ENCODE measurements at regions not wholly inside any gene's neighbourhood (a gene's known extent, or its start where the extent isn't known, plus 50 kb on each side); places are given as distances from the start of the nearest gene placed in this dataset.
A peak's percentile ranks its signal among the peaks of the same experiment; 100 is the strongest.

DNA sequence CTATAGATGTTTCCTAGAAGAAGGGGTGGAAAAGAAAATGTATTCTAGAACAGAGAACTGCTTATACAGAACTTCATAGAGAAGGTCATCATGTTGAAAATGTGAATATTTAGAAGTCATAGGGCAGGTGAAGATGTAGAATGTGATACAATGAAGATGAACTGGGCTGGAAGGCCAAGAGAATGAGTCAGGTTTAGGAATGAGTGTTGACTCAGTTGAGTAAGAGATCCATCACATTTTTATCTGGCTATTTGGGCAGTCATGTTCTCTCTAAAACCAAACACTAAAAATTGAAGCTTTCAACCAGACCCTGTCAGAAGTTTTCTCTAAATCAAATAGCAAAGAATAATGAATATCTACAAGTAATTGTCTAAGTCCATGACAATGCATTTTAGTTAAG is 660.5 kb downstream of the KCNJ2 start:
- H3K4me3 ChIP-seq (ENCODE audit: low read depth, low read length), result no peak overlapping the region
- H3K36me3 ChIP-seq (ENCODE audit: control insufficient read depth, insufficient read depth, low read length), result no peaks in the 10 kb centered on the region
- TF ChIP-seq, protein P1, sequence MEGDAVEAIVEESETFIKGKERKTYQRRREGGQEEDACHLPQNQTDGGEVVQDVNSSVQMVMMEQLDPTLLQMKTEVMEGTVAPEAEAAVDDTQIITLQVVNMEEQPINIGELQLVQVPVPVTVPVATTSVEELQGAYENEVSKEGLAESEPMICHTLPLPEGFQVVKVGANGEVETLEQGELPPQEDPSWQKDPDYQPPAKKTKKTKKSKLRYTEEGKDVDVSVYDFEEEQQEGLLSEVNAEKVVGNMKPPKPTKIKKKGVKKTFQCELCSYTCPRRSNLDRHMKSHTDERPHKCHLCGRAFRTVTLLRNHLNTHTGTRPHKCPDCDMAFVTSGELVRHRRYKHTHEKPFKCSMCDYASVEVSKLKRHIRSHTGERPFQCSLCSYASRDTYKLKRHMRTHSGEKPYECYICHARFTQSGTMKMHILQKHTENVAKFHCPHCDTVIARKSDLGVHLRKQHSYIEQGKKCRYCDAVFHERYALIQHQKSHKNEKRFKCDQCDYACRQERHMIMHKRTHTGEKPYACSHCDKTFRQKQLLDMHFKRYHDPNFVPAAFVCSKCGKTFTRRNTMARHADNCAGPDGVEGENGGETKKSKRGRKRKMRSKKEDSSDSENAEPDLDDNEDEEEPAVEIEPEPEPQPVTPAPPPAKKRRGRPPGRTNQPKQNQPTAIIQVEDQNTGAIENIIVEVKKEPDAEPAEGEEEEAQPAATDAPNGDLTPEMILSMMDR (IDR thresholded peaks at IDR 0.05; ENCODE audit: insufficient read depth, low read length, poor library complexity, severe bottlenecking), result no peak
- no peak for DNase-seq (ENCODE audit: low read depth)
- no peaks in the 10 kb centered on the region for H3K27me3 ChIP-seq (ENCODE audit: control insufficient read depth, insufficient read depth, low read length)

DNA sequence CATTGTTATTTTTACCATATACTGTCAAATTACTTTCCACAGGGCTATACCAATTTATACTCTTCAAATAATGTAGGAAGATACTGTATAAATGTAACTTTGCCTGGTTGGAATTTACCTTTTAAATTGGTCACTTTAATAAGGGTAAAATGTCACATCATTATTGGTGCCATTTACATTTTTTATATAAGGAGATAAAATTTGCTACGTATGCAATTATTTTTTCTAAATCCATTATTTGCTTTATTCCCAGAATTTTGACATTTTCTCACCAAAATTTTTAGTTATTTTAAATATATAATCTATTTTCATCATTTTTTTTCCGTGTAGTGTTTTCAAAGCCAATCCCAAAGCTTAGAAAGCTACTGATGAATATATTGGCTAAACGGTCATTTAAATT is 664.7 kb downstream of the KCNJ2 start:
- no peak overlapping the region for H3K4me3 ChIP-seq (ENCODE audit: low read depth, low read length)
- no peaks in the 10 kb centered on the region for H3K36me3 ChIP-seq (ENCODE audit: control insufficient read depth, insufficient read depth, low read length)
- TF ChIP-seq, protein P1 (IDR thresholded peaks at IDR 0.05; ENCODE audit: insufficient read depth, low read length, poor library complexity, severe bottlenecking), result no peak
- no peak for DNase-seq (ENCODE audit: low read depth)
- no peaks in the 10 kb centered on the region for H3K27me3 ChIP-seq (ENCODE audit: control insufficient read depth, insufficient read depth, low read length)

DNA sequence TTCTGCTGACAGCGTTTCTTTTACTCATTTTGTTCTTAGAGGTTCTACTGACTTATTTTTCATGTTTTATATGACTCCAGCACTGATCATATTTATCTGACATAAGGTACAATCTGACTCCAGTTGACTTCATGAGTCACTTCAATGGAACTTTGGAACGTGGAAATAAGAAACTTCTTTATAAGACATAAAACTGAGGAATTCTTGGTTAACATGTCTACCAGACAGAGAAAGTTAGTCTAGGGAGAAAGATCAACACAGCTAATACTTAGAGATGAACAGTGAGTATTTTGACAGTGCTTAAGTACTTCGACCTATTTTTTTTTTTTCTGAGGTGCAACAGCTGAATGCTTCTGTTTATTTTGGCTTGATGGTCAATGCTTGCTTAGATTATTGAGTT is 679.5 kb downstream of the KCNJ2 start:
- Histone ChIP-seq H3K27me3 (ENCODE audit: control insufficient read depth, insufficient read depth, low read length) (no peaks in the 10 kb centered on the region), H3K4me3 (ENCODE audit: low read depth, low read length) (no peak overlapping the region), H3K36me3 (ENCODE audit: control insufficient read depth, insufficient read depth, low read length) (no peaks in the 10 kb centered on the region)
- TF ChIP-seq, protein P1 (IDR thresholded peaks at IDR 0.05; ENCODE audit: insufficient read depth, low read length, poor library complexity, severe bottlenecking), result no peak
- peak; percentile 4 for DNase-seq (ENCODE audit: low read depth)

DNA sequence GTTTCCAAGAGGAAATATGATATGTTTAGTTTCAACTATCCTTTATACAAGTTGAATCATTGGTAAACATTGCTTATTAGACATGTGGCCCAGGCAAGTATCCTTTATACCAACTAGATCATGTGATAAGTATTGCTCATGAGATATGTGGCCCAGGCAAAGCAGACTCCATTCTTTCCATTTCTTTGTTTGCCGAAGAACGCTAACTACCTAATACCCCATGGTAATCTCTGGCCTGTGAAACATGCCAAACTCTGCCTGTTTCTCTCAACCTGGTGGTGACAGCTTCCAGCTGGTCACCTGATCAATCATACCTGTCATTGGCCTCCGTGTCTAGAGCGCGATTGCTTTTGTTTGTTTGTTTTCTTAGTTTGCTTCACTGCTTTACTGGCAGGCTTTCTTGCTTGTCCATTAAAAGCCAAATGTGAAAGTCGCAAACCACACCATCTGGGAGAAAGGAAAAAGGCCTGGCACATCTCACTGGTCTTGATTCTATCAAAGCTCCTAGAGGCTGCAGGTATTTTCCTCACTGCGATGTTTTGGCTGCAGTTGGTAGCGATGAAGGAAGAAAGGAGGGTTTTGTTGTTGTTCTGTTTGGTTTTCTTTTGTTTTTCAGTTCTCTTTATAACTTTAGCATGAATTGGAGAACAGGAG is 686.2 kb downstream of the KCNJ2 start:
- no peak for DNase-seq (ENCODE audit: low read depth)
- no peak overlapping the region for H3K4me3 ChIP-seq (ENCODE audit: low read depth, low read length)
- no peaks in the 10 kb centered on the region for H3K36me3 ChIP-seq (ENCODE audit: control insufficient read depth, insufficient read depth, low read length)
- TF ChIP-seq, protein P1 (IDR thresholded peaks at IDR 0.05; ENCODE audit: insufficient read depth, low read length, poor library complexity, severe bottlenecking), result no peak
- H3K27me3 ChIP-seq (ENCODE audit: control insufficient read depth, insufficient read depth, low read length), result no peaks in the 10 kb centered on the region

DNA sequence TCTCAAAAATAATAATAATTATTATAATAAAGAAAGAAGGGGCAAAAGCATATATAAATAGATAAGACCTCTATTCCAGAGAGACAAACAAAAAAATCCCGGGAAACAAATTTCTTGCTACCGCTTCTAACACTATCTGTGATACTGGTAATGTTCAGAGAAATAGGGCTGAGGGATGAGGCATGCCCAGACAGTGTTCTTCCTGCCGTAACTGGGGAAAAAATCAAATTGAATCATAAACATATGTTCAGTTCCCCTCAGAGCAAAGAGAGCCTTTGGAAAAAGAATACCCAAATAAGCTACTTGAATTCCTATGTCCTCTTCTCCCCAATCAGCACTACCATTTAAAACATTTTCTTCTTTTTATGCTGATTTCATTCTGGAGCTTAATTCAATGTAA is 688.0 kb downstream of the KCNJ2 start:
- Histone ChIP-seq H3K4me3 (ENCODE audit: low read depth, low read length) (no peak overlapping the region), H3K36me3 (ENCODE audit: control insufficient read depth, insufficient read depth, low read length) (no peaks in the 10 kb centered on the region), H3K27me3 (ENCODE audit: control insufficient read depth, insufficient read depth, low read length) (no peaks in the 10 kb centered on the region)
- no peak for DNase-seq (ENCODE audit: low read depth)
- TF ChIP-seq, protein P1 (IDR thresholded peaks at IDR 0.05; ENCODE audit: insufficient read depth, low read length, poor library complexity, severe bottlenecking), result no peak

DNA sequence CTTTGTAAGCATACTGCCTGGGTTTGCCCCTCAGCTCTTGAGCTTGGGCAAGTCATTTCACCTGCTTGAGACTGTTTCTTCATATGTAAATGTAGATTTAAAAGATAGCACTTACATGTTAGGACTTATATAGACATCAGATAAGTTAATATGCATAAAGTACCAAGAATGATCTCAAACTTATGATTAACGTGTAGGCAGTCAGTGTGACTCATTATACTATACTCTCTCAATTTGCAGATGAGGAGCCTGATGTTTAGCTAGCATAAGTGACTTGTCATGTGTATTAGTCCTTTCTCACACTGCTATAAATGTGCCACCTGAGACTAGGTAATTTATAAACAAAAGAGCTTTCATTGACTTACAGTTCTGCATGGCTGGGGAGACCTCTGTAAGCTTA is 690.5 kb downstream of the KCNJ2 start:
- H3K27me3 ChIP-seq (ENCODE audit: control insufficient read depth, insufficient read depth, low read length), result no peaks in the 10 kb centered on the region
- TF ChIP-seq, protein P1 (IDR thresholded peaks at IDR 0.05; ENCODE audit: insufficient read depth, low read length, poor library complexity, severe bottlenecking), result no peak
- no peaks in the 10 kb centered on the region for H3K36me3 ChIP-seq (ENCODE audit: control insufficient read depth, insufficient read depth, low read length)
- DNase-seq (ENCODE audit: low read depth), result no peak
- no peak overlapping the region for H3K4me3 ChIP-seq (ENCODE audit: low read depth, low read length)
